Astrocyte of the cerebellum (primary cell): ENCODE measurements at regions not wholly inside any gene's neighbourhood (a gene's known extent, or its start where the extent isn't known, plus 50 kb on each side); places are given as distances from the start of the nearest gene placed in this dataset.

ENCODE experiments used
- DNase-seq: peaks from one replicate; pipeline ENCODE4 v3.0.0-alpha.2; 2011; ENCODE audit warnings: low read depth
- H3K4me3 ChIP-seq: 2 replicates; pipeline ENCODE4 v1.5.1; 2011; ENCODE audit warnings: mild to moderate bottlenecking, low read depth, low read length, moderate library complexity
- in situ Hi-C: cut with HindIII; loops from 2 replicates; pipeline ENCODE4 v1.10.0; 2017; ENCODE audit warnings: low sequenced_read_pairs
- TF ChIP-seq, protein P1 (sequence below): IDR thresholded peaks from 2 replicates; pipeline ENCODE4 v1.5.1; 2012; ENCODE audit warnings: low read length, low read depth, moderate library complexity, mild to moderate bottlenecking; ENCODE audit errors: missing control alignments

DNA sequence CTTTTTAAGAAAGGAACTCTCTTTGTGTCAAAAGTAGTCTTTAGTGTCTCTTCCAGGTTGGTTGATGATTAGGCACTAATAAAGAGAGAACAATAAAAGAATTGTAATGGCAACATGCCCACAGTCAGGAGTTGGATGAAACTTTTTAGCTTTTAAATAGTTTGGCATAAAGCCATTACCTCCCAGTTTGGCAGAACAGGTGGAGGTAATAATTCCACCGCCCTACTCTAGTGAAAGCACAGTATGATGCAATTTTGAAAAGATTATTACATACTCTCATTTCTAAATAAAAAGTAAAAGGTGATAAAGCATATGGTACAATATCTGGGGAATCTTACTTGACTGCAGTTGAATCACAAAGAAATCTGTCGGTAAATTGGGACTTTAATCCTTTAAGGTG, 497.6 kb downstream of the SUCLA2 start:
- TF ChIP-seq, protein P1, sequence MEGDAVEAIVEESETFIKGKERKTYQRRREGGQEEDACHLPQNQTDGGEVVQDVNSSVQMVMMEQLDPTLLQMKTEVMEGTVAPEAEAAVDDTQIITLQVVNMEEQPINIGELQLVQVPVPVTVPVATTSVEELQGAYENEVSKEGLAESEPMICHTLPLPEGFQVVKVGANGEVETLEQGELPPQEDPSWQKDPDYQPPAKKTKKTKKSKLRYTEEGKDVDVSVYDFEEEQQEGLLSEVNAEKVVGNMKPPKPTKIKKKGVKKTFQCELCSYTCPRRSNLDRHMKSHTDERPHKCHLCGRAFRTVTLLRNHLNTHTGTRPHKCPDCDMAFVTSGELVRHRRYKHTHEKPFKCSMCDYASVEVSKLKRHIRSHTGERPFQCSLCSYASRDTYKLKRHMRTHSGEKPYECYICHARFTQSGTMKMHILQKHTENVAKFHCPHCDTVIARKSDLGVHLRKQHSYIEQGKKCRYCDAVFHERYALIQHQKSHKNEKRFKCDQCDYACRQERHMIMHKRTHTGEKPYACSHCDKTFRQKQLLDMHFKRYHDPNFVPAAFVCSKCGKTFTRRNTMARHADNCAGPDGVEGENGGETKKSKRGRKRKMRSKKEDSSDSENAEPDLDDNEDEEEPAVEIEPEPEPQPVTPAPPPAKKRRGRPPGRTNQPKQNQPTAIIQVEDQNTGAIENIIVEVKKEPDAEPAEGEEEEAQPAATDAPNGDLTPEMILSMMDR, result no peak
- in situ Hi-C loops, result no loop called here
- no peak for DNase-seq
- H3K4me3 ChIP-seq, result no peak overlapping the region

DNA sequence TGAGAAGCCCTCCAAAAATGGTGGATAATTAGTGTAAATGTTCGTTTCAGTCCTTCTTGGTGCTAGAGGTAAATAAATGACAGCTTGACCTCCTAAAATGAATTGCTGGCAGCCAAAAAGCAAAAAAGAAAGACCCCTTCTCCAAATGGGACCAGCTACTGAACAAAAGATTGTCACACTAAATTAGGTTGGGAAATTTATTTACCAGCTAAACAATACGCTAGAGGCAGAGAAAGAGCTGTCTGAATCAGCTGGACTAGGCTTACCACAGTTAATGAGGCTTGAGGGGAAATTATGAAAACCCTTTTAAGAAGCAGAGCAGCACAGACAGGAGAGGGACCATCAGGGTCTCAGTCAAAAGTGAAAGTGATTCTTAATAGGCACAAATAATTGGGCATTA, 498.9 kb downstream of the SUCLA2 start:
- no peak for DNase-seq
- TF ChIP-seq, protein P1, result no peak
- H3K4me3 ChIP-seq, result no peak overlapping the region
- in situ Hi-C loops, result no loop called here

DNA sequence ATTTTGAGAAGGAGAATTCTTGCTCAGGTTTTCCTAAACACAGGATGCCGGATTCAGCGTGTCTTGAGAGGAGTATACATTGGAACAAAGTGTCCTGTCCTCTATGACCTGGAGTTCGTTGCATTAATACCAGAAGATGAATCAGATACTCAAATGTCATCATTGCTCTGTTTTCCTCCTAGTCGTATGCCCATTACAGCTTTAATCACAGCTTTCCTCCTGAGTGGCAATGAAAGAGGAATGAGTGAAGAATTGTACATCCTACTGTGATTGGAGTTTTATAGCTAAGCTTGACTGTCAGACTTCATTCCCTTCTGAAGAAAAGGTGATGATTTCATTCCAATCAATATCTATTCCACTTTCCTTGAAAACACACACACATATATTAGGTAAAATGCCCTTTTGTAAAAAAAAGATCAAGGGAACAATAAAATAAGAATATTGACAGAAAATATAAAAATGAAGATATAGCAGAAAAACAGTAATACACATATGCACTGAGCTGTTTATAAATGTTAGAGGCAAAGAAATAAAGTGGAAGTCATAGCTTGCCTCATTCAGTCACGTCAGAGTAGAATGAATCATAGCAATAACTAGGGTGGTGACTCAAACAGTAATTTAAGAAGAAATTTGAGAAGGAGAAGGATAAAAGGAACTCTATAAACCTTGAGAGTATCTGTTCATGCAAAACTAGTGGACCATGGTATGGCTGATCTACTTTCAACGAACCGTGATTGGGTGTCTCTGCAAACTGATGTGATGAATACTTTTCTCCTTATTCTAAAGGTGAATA, 501.5 kb downstream of the SUCLA2 start:
- TF ChIP-seq, protein P1, result no peak
- H3K4me3 ChIP-seq, result no peak overlapping the region
- DNase-seq, result peak; percentile 68
- in situ Hi-C loops, result no loop called here

DNA sequence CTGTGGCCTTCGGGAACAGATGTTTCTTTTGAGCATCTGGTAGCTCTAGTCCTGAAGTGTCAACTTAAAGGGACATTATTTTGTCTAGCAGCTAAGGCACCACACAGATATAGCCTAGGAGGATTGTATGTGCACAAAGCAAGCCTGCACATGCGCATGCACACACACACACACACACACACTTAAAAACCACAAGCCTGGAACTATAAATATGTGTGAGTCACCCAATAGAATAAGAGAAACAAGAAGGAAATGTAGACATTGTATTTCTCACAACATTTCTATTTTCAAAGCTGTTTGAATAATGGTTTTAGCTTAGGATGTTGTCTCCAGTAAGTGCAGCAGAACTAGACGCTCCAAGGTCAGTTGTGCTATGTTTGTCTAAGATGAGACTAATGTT, 516.5 kb downstream of the SUCLA2 start:
- TF ChIP-seq, protein P1, result no peak
- no peak overlapping the region for H3K4me3 ChIP-seq
- peak; percentile 49 for DNase-seq
- in situ Hi-C loops, result no loop called here

DNA sequence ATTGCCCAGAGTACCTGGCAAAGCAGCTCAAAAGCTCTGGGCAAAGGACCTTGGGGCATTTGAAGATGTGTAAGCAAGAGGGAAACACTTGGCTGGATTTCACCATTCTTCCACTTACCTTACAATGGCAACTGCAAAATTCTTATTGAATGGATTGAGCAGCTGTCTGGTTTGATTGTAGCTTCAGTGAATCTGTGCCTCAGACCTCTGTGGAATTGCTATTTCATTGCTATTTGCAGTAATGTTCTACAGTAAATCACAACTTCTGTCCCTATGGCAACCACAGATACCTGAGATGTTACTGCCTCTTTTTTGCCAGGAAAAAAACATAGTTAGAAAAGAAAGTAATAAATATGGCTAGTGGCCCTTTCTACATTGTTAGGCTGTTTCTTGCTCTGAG, 519.5 kb downstream of the SUCLA2 start:
- in situ Hi-C loops, result no loop called here
- DNase-seq, result no peak
- no peak overlapping the region for H3K4me3 ChIP-seq
- TF ChIP-seq, protein P1, result no peak

DNA sequence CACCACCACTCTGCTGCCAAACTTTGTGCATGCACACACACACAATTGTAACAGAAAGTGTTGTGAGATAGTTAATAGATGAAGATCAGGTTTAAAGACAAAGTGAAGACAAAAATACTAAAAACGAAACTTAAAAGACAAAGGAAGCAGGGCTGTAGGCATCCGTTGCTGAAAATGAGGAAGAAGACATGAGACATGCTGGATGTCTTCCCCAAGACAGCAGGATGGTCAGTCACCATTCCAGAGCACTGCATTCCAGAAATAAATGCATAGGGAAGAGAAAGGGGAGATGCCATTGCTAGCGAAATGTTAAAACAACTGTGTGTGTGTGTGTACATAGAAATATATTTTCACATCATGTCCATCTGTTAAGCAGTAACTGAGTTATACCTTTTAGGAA, 520.1 kb downstream of the SUCLA2 start:
- in situ Hi-C loops, result no loop called here
- TF ChIP-seq, protein P1, result no peak
- DNase-seq, result no peak
- no peak overlapping the region for H3K4me3 ChIP-seq
